ENCODE measurements at regions not wholly inside any gene's neighbourhood (a gene's known extent, or its start where the extent isn't known, plus 50 kb on each side); places are given as distances from the start of the nearest gene placed in this dataset.

DNA sequence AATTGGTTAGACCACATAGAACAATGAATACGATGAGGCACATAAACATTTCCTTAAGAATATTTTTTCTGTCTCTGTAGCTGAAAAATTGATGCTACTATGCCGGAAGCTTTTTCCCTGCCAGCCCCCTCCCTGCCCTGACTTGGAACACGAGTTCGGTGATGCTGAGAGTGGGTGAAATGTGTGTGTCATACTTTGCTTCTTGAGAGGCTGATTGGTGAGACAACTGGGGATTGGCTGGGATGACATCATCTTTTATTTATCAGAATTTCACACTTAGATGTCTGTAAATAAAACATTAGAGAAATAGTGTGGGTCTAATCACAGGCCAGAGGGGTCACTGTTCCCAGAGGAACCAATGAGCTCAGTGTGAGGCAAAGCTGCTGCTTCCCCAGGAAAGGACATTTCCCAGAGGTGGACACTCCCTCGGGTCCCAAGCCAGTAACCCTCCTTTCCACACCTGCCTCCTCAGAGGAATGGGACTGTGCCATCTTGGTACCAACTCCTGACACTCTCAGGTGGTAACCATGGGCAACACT lies 195.4 kb upstream of the C1orf174 start:
- TF ChIP-seq POLR2A (IDR thresholded peaks at IDR 0.05; ENCODE audit: low read depth, low read length): no peak
- no peak for DNase-seq (ENCODE audit: insufficient read length, low spot score)
- FAIRE-seq: no peak

DNA sequence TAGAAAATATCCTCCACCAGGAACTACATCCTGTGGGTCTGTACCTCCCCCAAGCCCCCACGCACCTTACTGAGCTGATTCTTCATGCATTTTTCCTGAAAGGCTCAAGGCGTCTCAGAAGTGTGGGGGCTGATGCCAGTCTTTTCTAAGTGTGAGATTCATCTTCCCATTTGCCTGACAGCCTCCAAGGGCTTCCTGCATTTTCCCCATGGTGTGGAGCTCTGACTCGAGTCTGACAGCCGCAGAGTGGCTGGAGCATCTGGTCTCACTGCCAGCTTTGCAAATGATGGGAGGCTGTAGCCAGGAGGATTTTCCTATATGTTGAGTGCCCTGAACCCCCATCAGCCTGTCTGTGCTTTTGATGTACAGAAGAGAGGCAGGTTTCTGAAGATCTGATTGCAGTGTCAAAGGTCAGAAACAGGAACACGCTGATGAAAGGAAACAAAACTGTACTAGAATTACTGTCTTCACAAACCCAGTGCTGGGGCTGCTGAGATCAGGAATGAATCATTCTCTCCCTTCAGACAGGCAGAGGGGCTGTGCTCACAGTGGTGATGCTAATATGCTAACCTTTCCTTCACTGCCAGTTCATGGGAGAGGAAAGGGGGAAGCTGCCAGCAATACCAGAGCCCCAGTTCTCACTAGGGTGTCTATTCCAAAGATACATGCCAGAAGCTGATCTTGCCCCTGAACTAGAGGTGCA lies 201.5 kb upstream of the C1orf174 start:
- FAIRE-seq: no peak
- no peak for DNase-seq (ENCODE audit: insufficient read length, low spot score)
- TF ChIP-seq POLR2A (IDR thresholded peaks at IDR 0.05; ENCODE audit: low read depth, low read length): no peak

GRCh38 chr1:4105300-4105880 lies 205.3 kb upstream of the C1orf174 start:
- DNase-seq (ENCODE audit: insufficient read length, low spot score) (no peak), FAIRE-seq (no peak)
- TF ChIP-seq POLR2A (IDR thresholded peaks at IDR 0.05; ENCODE audit: low read depth, low read length): no peak

DNA sequence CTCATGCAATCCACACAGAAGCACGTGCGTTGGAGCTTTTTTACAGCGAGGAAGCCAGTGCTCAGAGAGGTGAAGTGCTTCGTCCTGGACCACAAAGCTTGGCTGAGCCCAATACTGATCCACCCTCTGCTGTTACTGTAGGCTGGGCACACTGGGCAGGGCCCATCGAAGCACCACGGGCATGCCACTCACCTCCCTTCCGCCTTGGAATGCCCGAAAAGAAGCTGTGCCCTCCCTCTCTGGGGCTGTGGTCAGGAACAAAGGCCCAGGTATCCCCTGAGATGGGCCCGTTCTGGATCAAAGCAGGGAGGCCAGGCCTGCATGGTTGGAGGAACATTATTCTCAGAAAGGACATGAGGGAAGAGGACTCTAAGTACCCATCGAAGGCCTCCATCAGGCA lies 206.7 kb upstream of the C1orf174 start:
- no peak for TF ChIP-seq POLR2A (IDR thresholded peaks at IDR 0.05; ENCODE audit: low read depth, low read length)
- no peak for DNase-seq (ENCODE audit: insufficient read length, low spot score)
- no peak for FAIRE-seq

- no peak for DNase-seq (ENCODE audit: insufficient read length, low spot score)
- no peak for TF ChIP-seq POLR2A (IDR thresholded peaks at IDR 0.05; ENCODE audit: low read depth, low read length)
- FAIRE-seq: no peak
Measured at GRCh38 chr1:4107291-4107690, 207.2 kb upstream of the C1orf174 start.

DNA sequence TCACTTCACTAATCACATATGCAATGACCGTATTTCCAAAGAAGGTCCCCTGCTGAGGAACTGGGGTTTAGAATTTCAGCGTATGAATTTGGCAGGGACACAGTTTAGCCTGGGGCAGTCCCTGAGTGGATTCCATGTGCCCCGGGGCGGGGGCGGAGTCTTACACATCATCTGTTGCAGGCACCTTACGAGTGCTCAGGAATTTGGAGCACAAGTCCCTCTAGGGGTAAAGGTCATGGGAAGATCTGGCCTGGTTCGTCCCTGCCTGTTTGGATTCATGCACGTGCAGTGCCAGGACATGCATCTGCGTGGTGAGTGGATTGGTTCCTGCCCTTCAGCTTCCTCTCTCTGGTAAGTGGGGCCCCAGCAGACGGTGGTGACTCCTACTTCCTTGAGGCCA lies 208.3 kb upstream of the C1orf174 start:
- FAIRE-seq (no peak), DNase-seq (ENCODE audit: insufficient read length, low spot score) (no peak)
- TF ChIP-seq POLR2A (IDR thresholded peaks at IDR 0.05; ENCODE audit: low read depth, low read length): no peak

DNA sequence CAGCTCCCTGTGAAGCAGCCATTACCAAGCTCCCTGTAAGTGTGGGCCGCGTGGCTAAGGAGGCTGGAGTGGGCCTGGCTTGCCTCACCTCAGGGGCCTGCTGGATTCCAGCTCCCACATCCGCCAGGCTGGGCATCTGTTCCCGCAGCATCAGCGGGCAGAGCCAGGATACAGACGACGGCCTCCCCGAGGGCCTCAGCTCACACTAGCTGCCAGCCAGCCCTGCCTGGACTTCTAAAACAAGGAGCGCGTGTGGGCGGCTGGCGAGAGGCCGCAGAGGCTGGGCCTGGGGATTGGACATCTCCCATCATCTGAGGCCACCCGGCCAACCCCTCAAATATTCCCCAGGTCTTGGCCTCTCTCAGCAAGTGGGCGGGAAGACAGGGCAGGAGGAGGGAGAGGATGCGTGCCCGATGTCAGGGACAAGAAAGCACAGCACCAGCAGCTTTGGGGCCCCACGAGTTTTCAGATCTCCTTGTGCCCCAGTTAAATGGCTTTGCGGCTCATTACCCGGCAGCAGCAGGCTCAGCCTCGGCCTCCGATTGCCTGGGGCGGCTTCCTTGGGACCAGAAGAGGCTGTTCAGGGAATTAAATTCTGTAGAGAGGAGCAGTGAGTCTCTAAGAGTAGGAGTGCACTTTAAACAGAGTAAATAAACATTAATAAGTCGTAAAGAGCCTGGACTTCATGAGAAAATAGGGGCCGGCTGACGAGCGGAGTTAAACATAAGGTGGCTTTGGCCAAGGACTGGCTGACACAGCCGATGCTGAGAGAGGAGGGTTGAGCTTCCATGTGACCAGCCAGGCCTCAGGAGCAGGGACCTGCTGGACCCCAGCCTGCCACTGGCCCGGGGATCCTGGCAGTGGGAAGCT lies 208.9 kb upstream of the C1orf174 start:
- no peak for FAIRE-seq
- no peak for TF ChIP-seq POLR2A (IDR thresholded peaks at IDR 0.05; ENCODE audit: low read depth, low read length)
- DNase-seq (ENCODE audit: insufficient read length, low spot score): no peak

- no peak for TF ChIP-seq POLR2A (IDR thresholded peaks at IDR 0.05; ENCODE audit: low read depth, low read length)
- FAIRE-seq (no peak), DNase-seq (ENCODE audit: insufficient read length, low spot score) (no peak)
Measured at GRCh38 chr1:4109628-4109940, 209.5 kb upstream of the C1orf174 start.

GRCh38 chr1:4110888-4111287 lies 210.8 kb upstream of the C1orf174 start:
- no peak for TF ChIP-seq POLR2A (IDR thresholded peaks at IDR 0.05; ENCODE audit: low read depth, low read length)

GRCh38 chr1:4113897-4114296 lies 213.8 kb upstream of the C1orf174 start:
- FAIRE-seq: no peak
- TF ChIP-seq POLR2A (IDR thresholded peaks at IDR 0.05; ENCODE audit: low read depth, low read length): no peak
- DNase-seq (ENCODE audit: insufficient read length, low spot score): no peak

More at GRCh38 chr1:4110888-4111287, 210.8 kb upstream of the C1orf174 start:
- FAIRE-seq: no peak
- no peak for DNase-seq (ENCODE audit: insufficient read length, low spot score)

DNA sequence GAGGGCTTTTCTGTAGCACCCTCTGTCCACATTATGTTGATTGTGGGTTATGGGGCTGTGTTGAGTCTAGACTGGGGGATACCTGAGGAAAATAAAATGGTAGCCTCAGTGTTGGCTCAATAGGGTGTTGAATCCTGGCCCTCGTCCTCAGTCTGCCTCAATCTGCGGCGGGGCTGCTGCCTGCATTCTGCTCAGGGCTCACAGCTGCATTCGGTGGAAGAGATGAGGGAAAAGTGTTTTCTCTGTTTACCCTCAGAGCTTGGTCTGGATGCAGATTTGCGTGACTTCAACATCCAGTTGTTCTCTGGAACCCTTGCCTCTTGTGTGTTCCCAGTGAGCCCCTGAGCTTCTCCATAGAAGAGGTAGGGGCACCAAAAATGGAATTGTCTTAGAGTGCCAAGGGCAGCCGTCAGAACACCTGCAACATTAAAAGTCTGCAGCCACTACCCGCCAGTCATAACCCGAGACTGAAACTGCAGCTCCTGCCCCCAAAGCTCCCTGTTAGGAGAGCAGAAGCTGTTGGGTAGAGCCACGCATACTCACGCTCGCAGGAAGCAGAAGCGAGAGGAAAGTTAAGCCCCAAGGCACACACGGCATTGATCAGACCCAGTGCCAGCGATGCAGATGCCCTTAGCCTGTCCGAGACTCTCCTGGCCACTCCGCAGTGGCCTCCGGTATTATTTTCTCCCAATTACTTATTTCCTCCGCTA lies 215.3 kb upstream of the C1orf174 start:
- FAIRE-seq (no peak), DNase-seq (ENCODE audit: insufficient read length, low spot score) (no peak)
- no peak for TF ChIP-seq POLR2A (IDR thresholded peaks at IDR 0.05; ENCODE audit: low read depth, low read length)

GRCh38 chr1:4117196-4117595 lies 217.1 kb upstream of the C1orf174 start:
- FAIRE-seq (no peak), DNase-seq (ENCODE audit: insufficient read length, low spot score) (no peak)
- no peak for TF ChIP-seq POLR2A (IDR thresholded peaks at IDR 0.05; ENCODE audit: low read depth, low read length)

GRCh38 chr1:4118746-4119515 lies 218.9 kb upstream of the C1orf174 start:
- DNase-seq (ENCODE audit: insufficient read length, low spot score) (no peak), FAIRE-seq (no peak)
- no peak for TF ChIP-seq POLR2A (IDR thresholded peaks at IDR 0.05; ENCODE audit: low read depth, low read length)
